ENCODE measurements at regions not wholly inside any gene's neighbourhood (a gene's known extent, or its start where the extent isn't known, plus 50 kb on each side); places are given as distances from the start of the nearest gene placed in this dataset.

DNA sequence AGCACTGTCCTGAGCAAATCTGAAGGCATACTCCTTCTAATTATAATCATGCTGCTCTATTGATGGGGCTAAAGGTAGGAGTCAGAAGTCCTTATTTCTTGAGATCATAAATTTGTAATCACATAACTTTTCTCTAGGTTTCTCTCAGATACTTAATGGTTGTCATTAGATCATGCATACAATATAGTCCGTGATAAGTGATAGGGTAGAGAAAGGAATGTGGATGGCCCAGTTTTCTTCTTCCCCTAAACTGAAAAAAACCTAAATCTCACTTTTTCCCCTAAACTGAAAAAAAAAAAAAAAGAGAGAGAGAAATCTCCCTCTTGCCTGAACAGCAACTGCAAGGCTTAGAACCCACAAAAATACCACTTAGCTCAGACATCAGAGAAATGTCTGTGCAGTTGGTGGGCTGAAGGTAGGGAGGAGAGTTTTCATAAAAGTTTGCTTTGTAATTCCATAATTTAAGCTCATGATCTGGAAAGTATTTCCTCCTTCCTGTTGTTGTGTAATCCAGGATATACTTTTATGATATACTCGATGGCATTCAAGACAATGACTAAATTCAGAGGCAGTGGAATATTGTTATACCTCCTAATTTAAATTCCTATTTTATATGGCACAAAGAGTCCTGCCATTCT lies 79.3 kb upstream of the ITPRID2 start (continued):
- TF ChIP-seq ZSCAN5A (tag by site-specific recombination; IDR thresholded peaks at IDR 0.05) = no peak

DNA sequence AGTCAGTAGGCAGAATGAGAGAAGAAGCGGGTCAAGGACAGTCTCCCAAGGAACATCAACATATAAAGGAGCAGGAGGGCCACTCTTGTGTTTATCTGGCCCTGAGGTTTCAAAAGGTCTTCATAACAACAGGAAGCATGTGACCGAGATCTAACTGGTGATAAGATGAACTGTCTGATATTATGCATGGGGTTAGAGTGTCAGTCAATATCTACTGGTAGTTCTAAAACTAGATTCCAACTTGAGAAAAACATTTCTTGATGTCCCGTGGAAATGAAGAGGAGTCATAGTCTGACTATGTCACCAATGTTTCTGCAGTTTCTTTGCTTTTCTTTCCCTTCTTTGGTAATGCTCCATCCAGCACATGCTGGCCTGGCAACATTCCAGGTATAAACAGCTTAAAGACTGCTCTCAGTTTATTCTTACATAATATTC lies 77.5 kb upstream of the ITPRID2 start:
- CTCF ChIA-PET = no interaction called here
- Histone ChIP-seq H3K27ac (ENCODE audit: extremely low read depth, low read depth, low read length) (no peak overlapping the region), H3K36me3 (ENCODE audit: control insufficient read depth in 2 of 2, insufficient read depth in 1 of 2, low read length in 2 of 2) (no peaks in the 10 kb centered on the region), H3K4me1 (ENCODE audit: control insufficient read depth, insufficient read depth, low read length) (peaks cover 15% of the 10 kb centered on the region), H3K9me3 (ENCODE audit: control insufficient read depth, insufficient read depth, low read depth, low read length) (no peaks in the 10 kb centered on the region), H3K4me3 (ENCODE audit: low read depth, low read length) (no peak overlapping the region)
- POLR2A ChIA-PET = no interaction called here
- TF ChIP-seq, protein P1, sequence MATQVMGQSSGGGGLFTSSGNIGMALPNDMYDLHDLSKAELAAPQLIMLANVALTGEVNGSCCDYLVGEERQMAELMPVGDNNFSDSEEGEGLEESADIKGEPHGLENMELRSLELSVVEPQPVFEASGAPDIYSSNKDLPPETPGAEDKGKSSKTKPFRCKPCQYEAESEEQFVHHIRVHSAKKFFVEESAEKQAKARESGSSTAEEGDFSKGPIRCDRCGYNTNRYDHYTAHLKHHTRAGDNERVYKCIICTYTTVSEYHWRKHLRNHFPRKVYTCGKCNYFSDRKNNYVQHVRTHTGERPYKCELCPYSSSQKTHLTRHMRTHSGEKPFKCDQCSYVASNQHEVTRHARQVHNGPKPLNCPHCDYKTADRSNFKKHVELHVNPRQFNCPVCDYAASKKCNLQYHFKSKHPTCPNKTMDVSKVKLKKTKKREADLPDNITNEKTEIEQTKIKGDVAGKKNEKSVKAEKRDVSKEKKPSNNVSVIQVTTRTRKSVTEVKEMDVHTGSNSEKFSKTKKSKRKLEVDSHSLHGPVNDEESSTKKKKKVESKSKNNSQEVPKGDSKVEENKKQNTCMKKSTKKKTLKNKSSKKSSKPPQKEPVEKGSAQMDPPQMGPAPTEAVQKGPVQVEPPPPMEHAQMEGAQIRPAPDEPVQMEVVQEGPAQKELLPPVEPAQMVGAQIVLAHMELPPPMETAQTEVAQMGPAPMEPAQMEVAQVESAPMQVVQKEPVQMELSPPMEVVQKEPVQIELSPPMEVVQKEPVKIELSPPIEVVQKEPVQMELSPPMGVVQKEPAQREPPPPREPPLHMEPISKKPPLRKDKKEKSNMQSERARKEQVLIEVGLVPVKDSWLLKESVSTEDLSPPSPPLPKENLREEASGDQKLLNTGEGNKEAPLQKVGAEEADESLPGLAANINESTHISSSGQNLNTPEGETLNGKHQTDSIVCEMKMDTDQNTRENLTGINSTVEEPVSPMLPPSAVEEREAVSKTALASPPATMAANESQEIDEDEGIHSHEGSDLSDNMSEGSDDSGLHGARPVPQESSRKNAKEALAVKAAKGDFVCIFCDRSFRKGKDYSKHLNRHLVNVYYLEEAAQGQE (tag by site-specific recombination; IDR thresholded peaks at IDR 0.05) = no peak
- no peak for TF ChIP-seq ZNF548 (tag by site-specific recombination; IDR thresholded peaks at IDR 0.05)
- TF ChIP-seq ZNF596 (tag by site-specific recombination; IDR thresholded peaks at IDR 0.05) = no peak
- TF ChIP-seq ZNF239 (tag by site-specific recombination; IDR thresholded peaks at IDR 0.05) = no peak
- no peak for TF ChIP-seq ZNF26 (tag by site-specific recombination; IDR thresholded peaks at IDR 0.05)
- no peak for TF ChIP-seq ZNF121 (tag by site-specific recombination; IDR thresholded peaks at IDR 0.05)
- no peak for TF ChIP-seq ZNF518A (tag by site-specific recombination; conservative IDR thresholded peaks at IDR 0.05; ENCODE audit: low read depth)
- no peak for TF ChIP-seq SP7 (tag by site-specific recombination; IDR thresholded peaks at IDR 0.05)
- TF ChIP-seq CTCF (tag by site-specific recombination; IDR thresholded peaks at IDR 0.05) = no peak
- TF ChIP-seq, protein P2, sequence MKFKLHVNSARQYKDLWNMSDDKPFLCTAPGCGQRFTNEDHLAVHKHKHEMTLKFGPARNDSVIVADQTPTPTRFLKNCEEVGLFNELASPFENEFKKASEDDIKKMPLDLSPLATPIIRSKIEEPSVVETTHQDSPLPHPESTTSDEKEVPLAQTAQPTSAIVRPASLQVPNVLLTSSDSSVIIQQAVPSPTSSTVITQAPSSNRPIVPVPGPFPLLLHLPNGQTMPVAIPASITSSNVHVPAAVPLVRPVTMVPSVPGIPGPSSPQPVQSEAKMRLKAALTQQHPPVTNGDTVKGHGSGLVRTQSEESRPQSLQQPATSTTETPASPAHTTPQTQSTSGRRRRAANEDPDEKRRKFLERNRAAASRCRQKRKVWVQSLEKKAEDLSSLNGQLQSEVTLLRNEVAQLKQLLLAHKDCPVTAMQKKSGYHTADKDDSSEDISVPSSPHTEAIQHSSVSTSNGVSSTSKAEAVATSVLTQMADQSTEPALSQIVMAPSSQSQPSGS (tag by site-specific recombination; IDR thresholded peaks at IDR 0.05; ENCODE audit: low read depth) = no peak
- no peak for TF ChIP-seq ZSCAN30 (tag by site-specific recombination; IDR thresholded peaks at IDR 0.05)

All from HEK293 (cell line).